ENCODE measurements at regions not wholly inside any gene's neighbourhood (a gene's known extent, or its start where the extent isn't known, plus 50 kb on each side); places are given as distances from the start of the nearest gene placed in this dataset.
"Not testable (repeated sequence)": the region's sequence is repeated elsewhere in the genome, so short reads cannot be mapped to it uniquely, and the experiment has no call there.

- not testable (repeated sequence) for H3K27ac ChIP-seq (ENCODE audit: low read length, poor library complexity, severe bottlenecking); H3K4ac ChIP-seq (ENCODE audit: low read depth in 1 of 2, low read length in 2 of 2); H2BK5ac ChIP-seq (ENCODE audit: low read depth, low read length, poor library complexity, severe bottlenecking); H3K18ac ChIP-seq (ENCODE audit: low read depth in 1 of 2, low read length in 2 of 2); H3K27me3 ChIP-seq (ENCODE audit: control insufficient read depth in 1 of 2, insufficient read depth in 1 of 2, low read length in 2 of 2); H2BK15ac ChIP-seq (ENCODE audit: low read depth, poor library complexity, severe bottlenecking); H3K4me3 ChIP-seq (ENCODE audit: insufficient read depth in 1 of 2, low read depth in 1 of 2, low read length in 2 of 2); H3K36me3 ChIP-seq (ENCODE audit: control insufficient read depth in 1 of 2, insufficient read depth in 2 of 2, low read depth in 1 of 2, low read length in 2 of 2); H3K4me1 ChIP-seq (ENCODE audit: control insufficient read depth, insufficient read depth, low read depth, low read length); H2AFZ ChIP-seq (ENCODE audit: low read depth, low read length); H2AK5ac ChIP-seq (ENCODE audit: low read length, severe bottlenecking); DNase-seq; H3K9ac ChIP-seq (ENCODE audit: low read length); H3K4me2 ChIP-seq (ENCODE audit: low read length, poor library complexity, severe bottlenecking); H4K8ac ChIP-seq (ENCODE audit: low read length); H4K91ac ChIP-seq (ENCODE audit: low read length); H3K9me3 ChIP-seq (ENCODE audit: control insufficient read depth, low read length); H2BK120ac ChIP-seq (ENCODE audit: low read depth, low read length); H2BK12ac ChIP-seq (ENCODE audit: low read length in 2 of 2); H3K14ac ChIP-seq (ENCODE audit: low read length in 2 of 2); H3K79me1 ChIP-seq (replicated peaks; ENCODE audit: low read length, poor library complexity, severe bottlenecking); H3K23ac ChIP-seq (ENCODE audit: low read length in 2 of 2)
- WGBS: no CpG with 5 or more reads among the region's 4 CpGs
These were observed 473.0 kb downstream of the SPATA31A1 start for GRCh38 chr9:39828457-39828856.

All from mesenchymal stem cell (in vitro differentiated cells and primary cell).